ENCODE measurements at regions not wholly inside any gene's neighbourhood (a gene's known extent, or its start where the extent isn't known, plus 50 kb on each side); places are given as distances from the start of the nearest gene placed in this dataset.

- no peaks in the 10 kb centered on the region for H3K4me1 Mint-ChIP-seq (ENCODE audit: low read depth, unreplicated experiment)
- no peak overlapping the region for H3K27ac Mint-ChIP-seq (ENCODE audit: unreplicated experiment)
- TF ChIP-seq CTCF (IDR thresholded peaks at IDR 0.05; ENCODE audit: unreplicated experiment): no peak
- no TSS peak for BruUV-seq (replicated peaks)
- no peak for DNase-seq
- CTCF ChIA-PET: no interaction called here
- H3K36me3 Mint-ChIP-seq (ENCODE audit: insufficient read depth, unreplicated experiment): no peaks in the 10 kb centered on the region
- no peak overlapping the region for H3K4me3 Mint-ChIP-seq (ENCODE audit: low read depth, unreplicated experiment)
- intact Hi-C loops (cut with micrococcal nuclease; ENCODE audit: unreplicated experiment): no loop called here
- H3K9me3 Mint-ChIP-seq (ENCODE audit: low read depth, unreplicated experiment): no peaks in the 10 kb centered on the region
- peaks cover 13% of the 10 kb centered on the region for H3K27me3 Mint-ChIP-seq (ENCODE audit: unreplicated experiment)
Observed at GRCh38 chr21:36542312-36543101, 62.6 kb upstream of the CLDN14 start.

- no peak for DNase-seq
- H3K4me3 Mint-ChIP-seq (ENCODE audit: low read depth, unreplicated experiment): no peak overlapping the region
- H3K9me3 Mint-ChIP-seq (ENCODE audit: low read depth, unreplicated experiment): no peaks in the 10 kb centered on the region
- CTCF ChIA-PET: no interaction called here
- no peaks in the 10 kb centered on the region for H3K36me3 Mint-ChIP-seq (ENCODE audit: insufficient read depth, unreplicated experiment)
- H3K4me1 Mint-ChIP-seq (ENCODE audit: low read depth, unreplicated experiment): no peaks in the 10 kb centered on the region
- TF ChIP-seq CTCF (IDR thresholded peaks at IDR 0.05; ENCODE audit: unreplicated experiment): no peak
- no peak overlapping the region for H3K27ac Mint-ChIP-seq (ENCODE audit: unreplicated experiment)
- intact Hi-C loops (cut with micrococcal nuclease; ENCODE audit: unreplicated experiment): no loop called here
- BruUV-seq (replicated peaks): no TSS peak
- H3K27me3 Mint-ChIP-seq (ENCODE audit: unreplicated experiment): peaks cover 26% of the 10 kb centered on the region
Observed at GRCh38 chr21:36543924-36544323, 64.0 kb upstream of the CLDN14 start.

GRCh38 chr21:36544545-36544944 is 64.6 kb upstream of the CLDN14 start:
- Mint-ChIP-seq H3K9me3 (ENCODE audit: low read depth, unreplicated experiment) (no peaks in the 10 kb centered on the region), H3K27me3 (ENCODE audit: unreplicated experiment) (peaks cover 31% of the 10 kb centered on the region), H3K4me1 (ENCODE audit: low read depth, unreplicated experiment) (no peaks in the 10 kb centered on the region), H3K36me3 (ENCODE audit: insufficient read depth, unreplicated experiment) (no peaks in the 10 kb centered on the region), H3K4me3 (ENCODE audit: low read depth, unreplicated experiment) (no peak overlapping the region), H3K27ac (ENCODE audit: unreplicated experiment) (no peak overlapping the region)
- no peak for TF ChIP-seq CTCF (IDR thresholded peaks at IDR 0.05; ENCODE audit: unreplicated experiment)
- BruUV-seq (replicated peaks): no TSS peak
- CTCF ChIA-PET: no interaction called here
- DNase-seq: no peak
- intact Hi-C loops (cut with micrococcal nuclease; ENCODE audit: unreplicated experiment): no loop called here

GRCh38 chr21:36545776-36546511 is 66.0 kb upstream of the CLDN14 start:
- DNase-seq: no peak
- intact Hi-C loops (cut with micrococcal nuclease; ENCODE audit: unreplicated experiment): no loop called here
- CTCF ChIA-PET: no interaction called here
- TF ChIP-seq CTCF (IDR thresholded peaks at IDR 0.05; ENCODE audit: unreplicated experiment): no peak
- Mint-ChIP-seq H3K27me3 (ENCODE audit: unreplicated experiment) (peaks cover 39% of the 10 kb centered on the region), H3K27ac (ENCODE audit: unreplicated experiment) (no peak overlapping the region), H3K9me3 (ENCODE audit: low read depth, unreplicated experiment) (no peaks in the 10 kb centered on the region), H3K36me3 (ENCODE audit: insufficient read depth, unreplicated experiment) (no peaks in the 10 kb centered on the region), H3K4me1 (ENCODE audit: low read depth, unreplicated experiment) (no peaks in the 10 kb centered on the region), H3K4me3 (ENCODE audit: low read depth, unreplicated experiment) (no peak overlapping the region)
- no TSS peak for BruUV-seq (replicated peaks)

Data from Calu3 (cell line).